SK-N-MC (cell line): ENCODE measurements at regions not wholly inside any gene's neighbourhood (a gene's known extent, or its start where the extent isn't known, plus 50 kb on each side); places are given as distances from the start of the nearest gene placed in this dataset.

Experiments
- EZH2 ChIP-seq: fragments of 200-600 bp; sonication (generic); IDR thresholded peaks from one replicate; pipeline ENCODE4 v1.6.1; 2017; ENCODE audit warnings: antibody characterized with exemption
- POLR2AphosphoS5 ChIP-seq: IDR thresholded peaks from 2 replicates; pipeline ENCODE4 v1.6.1; 2012; ENCODE audit warnings: mild to moderate bottlenecking, low read depth, low read length, borderline replicate concordance

- TF ChIP-seq POLR2AphosphoS5 (no peak), EZH2 (no peak)
These were observed 211.1 kb upstream of the C21orf91 start for GRCh38 chr21:18030248-18030647.
